ENCODE measurements at regions not wholly inside any gene's neighbourhood (a gene's known extent, or its start where the extent isn't known, plus 50 kb on each side); places are given as distances from the start of the nearest gene placed in this dataset.

- TF ChIP-seq JUND (IDR thresholded peaks at IDR 0.05; ENCODE audit: low read depth, low read length) (no peak), IRF4 (IDR thresholded peaks at IDR 0.05; ENCODE audit: low read depth, low read length) (no peak), HCFC1 (IDR thresholded peaks at IDR 0.05; ENCODE audit: low read length) (no peak), HDAC6 (IDR thresholded peaks at IDR 0.05; ENCODE audit: unreplicated experiment) (no peak), GABPA (IDR thresholded peaks at IDR 0.05; ENCODE audit: low read depth) (no peak), ZBED1 (IDR thresholded peaks at IDR 0.05; ENCODE audit: borderline replicate concordance) (no peak), JUNB (IDR thresholded peaks at IDR 0.05) (no peak), WRNIP1 (IDR thresholded peaks at IDR 0.05; ENCODE audit: borderline replicate concordance, low read depth, low read length) (no peak), ESRRA (IDR thresholded peaks at IDR 0.05; ENCODE audit: low read length) (no peak), SREBF1 (IDR thresholded peaks at IDR 0.05; ENCODE audit: low read length) (no peak), RB1 (IDR thresholded peaks at IDR 0.05; ENCODE audit: borderline replicate concordance) (no peak), CBX5 (IDR thresholded peaks at IDR 0.05; ENCODE audit: low read depth) (no peak), RAD21 (IDR thresholded peaks at IDR 0.05; ENCODE audit: insufficient read depth, low read depth, low read length) (no peak)
- TF ChIP-seq, protein P1, sequence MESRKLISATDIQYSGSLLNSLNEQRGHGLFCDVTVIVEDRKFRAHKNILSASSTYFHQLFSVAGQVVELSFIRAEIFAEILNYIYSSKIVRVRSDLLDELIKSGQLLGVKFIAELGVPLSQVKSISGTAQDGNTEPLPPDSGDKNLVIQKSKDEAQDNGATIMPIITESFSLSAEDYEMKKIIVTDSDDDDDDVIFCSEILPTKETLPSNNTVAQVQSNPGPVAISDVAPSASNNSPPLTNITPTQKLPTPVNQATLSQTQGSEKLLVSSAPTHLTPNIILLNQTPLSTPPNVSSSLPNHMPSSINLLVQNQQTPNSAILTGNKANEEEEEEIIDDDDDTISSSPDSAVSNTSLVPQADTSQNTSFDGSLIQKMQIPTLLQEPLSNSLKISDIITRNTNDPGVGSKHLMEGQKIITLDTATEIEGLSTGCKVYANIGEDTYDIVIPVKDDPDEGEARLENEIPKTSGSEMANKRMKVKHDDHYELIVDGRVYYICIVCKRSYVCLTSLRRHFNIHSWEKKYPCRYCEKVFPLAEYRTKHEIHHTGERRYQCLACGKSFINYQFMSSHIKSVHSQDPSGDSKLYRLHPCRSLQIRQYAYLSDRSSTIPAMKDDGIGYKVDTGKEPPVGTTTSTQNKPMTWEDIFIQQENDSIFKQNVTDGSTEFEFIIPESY (IDR thresholded peaks at IDR 0.05): no peak
- TF ChIP-seq, protein P2, sequence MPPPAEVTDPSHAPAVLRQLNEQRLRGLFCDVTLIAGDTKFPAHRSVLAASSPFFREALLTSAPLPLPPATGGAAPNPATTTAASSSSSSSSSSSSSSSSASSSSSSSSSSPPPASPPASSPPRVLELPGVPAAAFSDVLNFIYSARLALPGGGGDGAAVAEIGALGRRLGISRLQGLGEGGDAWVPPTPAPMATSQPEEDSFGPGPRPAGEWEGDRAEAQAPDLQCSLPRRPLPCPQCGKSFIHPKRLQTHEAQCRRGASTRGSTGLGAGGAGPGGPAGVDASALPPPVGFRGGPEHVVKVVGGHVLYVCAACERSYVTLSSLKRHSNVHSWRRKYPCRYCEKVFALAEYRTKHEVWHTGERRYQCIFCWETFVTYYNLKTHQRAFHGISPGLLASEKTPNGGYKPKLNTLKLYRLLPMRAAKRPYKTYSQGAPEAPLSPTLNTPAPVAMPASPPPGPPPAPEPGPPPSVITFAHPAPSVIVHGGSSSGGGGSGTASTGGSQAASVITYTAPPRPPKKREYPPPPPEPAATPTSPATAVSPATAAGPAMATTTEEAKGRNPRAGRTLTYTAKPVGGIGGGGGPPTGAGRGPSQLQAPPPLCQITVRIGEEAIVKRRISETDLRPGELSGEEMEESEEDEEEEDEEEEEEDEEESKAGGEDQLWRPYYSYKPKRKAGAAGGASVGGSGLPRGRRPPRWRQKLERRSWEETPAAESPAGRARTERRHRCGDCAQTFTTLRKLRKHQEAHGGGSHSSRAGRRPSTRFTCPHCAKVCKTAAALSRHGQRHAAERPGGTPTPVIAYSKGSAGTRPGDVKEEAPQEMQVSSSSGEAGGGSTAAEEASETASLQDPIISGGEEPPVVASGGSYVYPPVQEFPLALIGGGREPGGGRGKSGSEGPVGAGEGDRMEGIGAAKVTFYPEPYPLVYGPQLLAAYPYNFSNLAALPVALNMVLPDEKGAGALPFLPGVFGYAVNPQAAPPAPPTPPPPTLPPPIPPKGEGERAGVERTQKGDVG (CRISPR knock-in tag; IDR thresholded peaks at IDR 0.05): no peak
These were observed 653.6 kb upstream of the NR3C2 start for GRCh38 chr4:149095811-149096210.

More at GRCh38 chr4:149095811-149096210, 653.6 kb upstream of the NR3C2 start:
- no peak overlapping the region for H2AFZ ChIP-seq (ENCODE audit: control insufficient read depth, low read depth, low read length)
- H3K4me1 ChIP-seq (ENCODE audit: control insufficient read depth, insufficient read depth, low read length): no peaks in the 10 kb centered on the region
- no peaks in the 10 kb centered on the region for H4K20me1 ChIP-seq (ENCODE audit: control insufficient read depth, insufficient read depth)
- in situ Hi-C loops (cut with MboI): no loop called here
- no peak overlapping the region for H3K4me3 ChIP-seq
- 5% methylated on average over 1 of the region's 1 CpG for WGBS (ENCODE audit: insufficient coverage, insufficient replicate concordance, low lambda C conversion rate, missing lambda C conversion rate)
- DNase-seq (ENCODE audit: low read depth, low spot score): no peak
- no peaks in the 10 kb centered on the region for H3K36me3 ChIP-seq (ENCODE audit: control insufficient read depth in 2 of 2, insufficient read depth in 2 of 2, low read length in 1 of 2)
- H3K27ac ChIP-seq (ENCODE audit: control insufficient read depth, insufficient read depth): no peak overlapping the region
- intact Hi-C loops (cut with micrococcal nuclease; ENCODE audit: unreplicated experiment): no loop called here
- BruUV-seq (replicated peaks): no TSS peak
- no peaks in the 10 kb centered on the region for H3K27me3 ChIP-seq (replicated peaks in 1 of 2; ENCODE audit: control insufficient read depth in 2 of 2, insufficient read depth in 2 of 2, low read length in 1 of 2)
- RAD21 ChIA-PET (ENCODE audit: unreplicated experiment): no interaction called here
- ATAC-seq: no peak
- H3K9me3 ChIP-seq (replicated peaks; ENCODE audit: control insufficient read depth, insufficient read depth, low read length): no peaks in the 10 kb centered on the region
- POLR2A ChIA-PET: no interaction called here
- no peaks in the 10 kb centered on the region for H3K79me2 ChIP-seq (ENCODE audit: control insufficient read depth, insufficient read depth, low read length)
- H3K4me2 ChIP-seq (ENCODE audit: control insufficient read depth, insufficient read depth): no peak overlapping the region
- H3K9ac ChIP-seq (ENCODE audit: control insufficient read depth, insufficient read depth, low read length): no peak overlapping the region
- FAIRE-seq: no peak
- CTCF ChIA-PET: no interaction called here
- SMC1A ChIA-PET (ENCODE audit: uncharacterized antibody, unreplicated experiment): no interaction called here

Measured in GM12878 (cell line).